ENCODE measurements at regions not wholly inside any gene's neighbourhood (a gene's known extent, or its start where the extent isn't known, plus 50 kb on each side); places are given as distances from the start of the nearest gene placed in this dataset.

GRCh38 chr18:8972116-8972515 is 130.4 kb upstream of the NDUFV2 start:
- TF ChIP-seq CTCF (IDR thresholded peaks at IDR 0.05) (no peak), REST (IDR thresholded peaks at IDR 0.05; ENCODE audit: insufficient read depth in 1 of 2, low read depth in 2 of 2, low read length in 1 of 2) (no peak), POLR2AphosphoS5 (IDR thresholded peaks at IDR 0.05; ENCODE audit: low read depth, low read length) (no peak)

All from Panc1 (cell line).